Activated naive CD4-positive, alpha-beta T cell treated with anti-CD3 and anti-CD28 coated beads for 36 hours (primary cell): ENCODE measurements at regions not wholly inside any gene's neighbourhood (a gene's known extent, or its start where the extent isn't known, plus 50 kb on each side); places are given as distances from the start of the nearest gene placed in this dataset.

Experiments
- CTCF ChIA-PET: fragments of 350-600 bp; sonication (Branson Sonifier 250); formaldehyde crosslinking; loops from one replicate; lab custom pipeline; 2021; ENCODE audit warnings: antibody characterized with exemption; lab: Charles Lee
- DNase-seq: peaks from one replicate; pipeline ENCODE4 v3.0.0-alpha.2; 2020
- H3K27ac Mint-ChIP-seq: one replicate; pipeline ENCODE4 v1.8.0; 2021; ENCODE audit warnings: mild to moderate bottlenecking, mixed read lengths
- H3K27me3 Mint-ChIP-seq: one replicate; pipeline ENCODE4 v1.8.0; 2021; ENCODE audit warnings: low read depth, mixed read lengths
- H3K36me3 Mint-ChIP-seq: one replicate; pipeline ENCODE4 v1.8.0; 2021; ENCODE audit warnings: low read depth, mixed read lengths
- H3K4me1 Mint-ChIP-seq: one replicate; pipeline ENCODE4 v1.8.0; 2021; ENCODE audit warnings: low read depth, mixed read lengths
- H3K4me3 Mint-ChIP-seq: one replicate; pipeline ENCODE4 v1.8.0; 2021; ENCODE audit warnings: mild to moderate bottlenecking, moderate library complexity, mixed read lengths
- H3K9me3 Mint-ChIP-seq: one replicate; pipeline ENCODE4 v1.8.0; 2021; ENCODE audit warnings: mixed read lengths
- intact Hi-C: fragments of 100-400 bp; cut with micrococcal nuclease; formaldehyde crosslinking; loops from one replicate; pipeline ENCODE4 v1.15.1; 2023

DNA sequence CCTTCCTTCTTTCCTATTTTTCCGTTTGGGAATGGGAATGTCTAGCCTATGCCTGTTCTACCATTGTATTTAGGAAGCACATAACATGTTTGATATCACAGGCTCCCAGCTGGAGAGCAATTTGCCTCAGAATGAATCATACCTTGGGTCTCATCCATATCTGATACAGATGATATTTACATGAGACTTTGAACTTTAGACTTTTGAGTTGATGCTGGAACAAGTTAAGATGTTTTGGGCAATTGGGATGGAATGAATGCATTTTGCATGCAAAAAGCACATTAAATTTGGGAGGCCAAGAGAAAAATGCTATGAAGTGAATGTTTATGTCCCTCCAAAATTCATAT is 61.9 kb upstream of the BEGAIN start:
- intact Hi-C loops, result loop anchor here (10.0 kb wide), 1 partner anchor 344 kb away; the partner anchor contains the start of gene SLC25A29
- no peaks in the 10 kb centered on the region for H3K9me3 Mint-ChIP-seq
- H3K27ac Mint-ChIP-seq, result no peak overlapping the region
- CTCF ChIA-PET, result interaction anchor here (1.3 kb wide), 1 partner anchor 124 kb away, joined by 3 read pairs; no protein-coding TSS in a partner anchor
- peaks cover 4% of the 10 kb centered on the region for H3K27me3 Mint-ChIP-seq
- H3K36me3 Mint-ChIP-seq, result no peaks in the 10 kb centered on the region
- H3K4me3 Mint-ChIP-seq, result no peak overlapping the region
- no peak for DNase-seq
- peaks cover 21% of the 10 kb centered on the region for H3K4me1 Mint-ChIP-seq

DNA sequence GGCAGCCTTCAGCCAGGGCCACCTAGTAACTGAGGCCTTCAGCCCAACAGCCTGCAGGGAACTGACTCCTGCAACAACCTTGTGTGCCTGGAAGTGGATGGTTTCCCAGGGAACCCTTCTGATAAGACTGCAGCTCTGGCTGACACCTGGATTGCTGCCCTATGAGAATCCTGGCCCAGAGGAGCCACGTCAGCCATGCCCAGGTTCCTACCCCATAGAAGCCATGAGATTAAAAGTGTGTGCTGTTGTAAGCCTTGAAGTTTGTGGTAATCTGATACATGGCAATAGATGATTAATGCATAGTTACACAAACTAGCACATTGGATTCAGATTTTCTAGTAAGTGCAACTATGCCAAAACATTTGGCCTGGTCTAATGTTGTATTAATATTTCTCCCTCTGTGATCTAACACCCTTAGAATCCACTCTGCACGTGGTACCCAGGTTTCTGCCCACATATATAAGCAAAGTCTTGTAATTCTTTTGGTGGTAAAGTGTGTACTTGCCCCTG is 64.8 kb upstream of the BEGAIN start:
- CTCF ChIA-PET, result interaction anchor here (1.2 to 4.2 kb wide), 11 partner anchors 7 to 270 kb away, joined by 3 to 26 read pairs (median 5); no protein-coding TSS in a partner anchor
- H3K36me3 Mint-ChIP-seq, result no peaks in the 10 kb centered on the region
- no peak overlapping the region for H3K27ac Mint-ChIP-seq
- intact Hi-C loops, result no loop called here
- DNase-seq, result no peak
- H3K4me1 Mint-ChIP-seq, result peaks cover 6% of the 10 kb centered on the region
- H3K9me3 Mint-ChIP-seq, result no peaks in the 10 kb centered on the region
- no peak overlapping the region for H3K4me3 Mint-ChIP-seq
- H3K27me3 Mint-ChIP-seq, result peaks cover 13% of the 10 kb centered on the region

DNA sequence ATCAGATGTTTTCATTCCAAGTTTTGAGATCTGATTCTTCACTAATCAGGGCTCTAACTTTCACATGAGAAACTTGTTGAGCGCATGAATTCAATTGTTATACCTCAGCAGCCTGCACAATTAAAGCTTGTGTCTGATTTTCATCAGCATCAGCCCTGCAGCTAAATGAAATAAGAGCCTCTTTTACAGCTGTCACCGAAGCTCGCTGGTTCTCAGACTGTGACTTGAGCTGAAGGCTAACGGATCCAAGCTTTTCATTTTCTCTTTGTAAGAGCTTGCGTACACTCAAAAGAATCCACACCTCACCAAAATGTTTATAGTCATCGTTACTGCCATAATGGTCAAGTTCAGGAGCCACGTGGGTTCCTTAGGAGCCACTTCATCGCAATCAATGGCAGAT is 65.5 kb upstream of the BEGAIN start:
- H3K36me3 Mint-ChIP-seq, result no peaks in the 10 kb centered on the region
- peaks cover 6% of the 10 kb centered on the region for H3K4me1 Mint-ChIP-seq

DNA sequence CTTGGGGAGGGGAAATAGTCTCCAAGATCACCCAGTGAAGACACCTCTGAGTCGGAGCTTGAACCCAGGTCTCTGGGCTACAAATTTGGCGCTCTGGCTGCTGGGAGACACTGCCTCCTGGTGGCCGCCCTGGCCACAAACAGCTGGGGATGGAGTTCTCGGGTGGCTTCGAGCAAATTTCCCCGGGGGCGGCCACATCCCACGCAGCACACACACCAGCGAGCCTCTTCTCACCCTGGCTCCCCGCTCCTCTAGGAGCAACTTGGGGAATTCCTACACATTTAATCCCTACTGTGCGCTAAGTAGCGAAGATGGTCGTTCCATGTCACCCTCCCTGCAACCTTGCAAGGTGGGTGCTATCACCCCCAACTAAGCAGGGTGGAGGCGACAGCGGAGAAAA is 66.2 kb upstream of the BEGAIN start:
- peak; percentile 45 for DNase-seq
- Mint-ChIP-seq H3K9me3 (no peaks in the 10 kb centered on the region), H3K27me3 (peaks cover 13% of the 10 kb centered on the region), H3K4me3 (no peak overlapping the region), H3K36me3 (no peaks in the 10 kb centered on the region), H3K4me1 (peaks cover 6% of the 10 kb centered on the region), H3K27ac (no peak overlapping the region)
- intact Hi-C loops, result loop anchor here (1.0 kb wide), 1 partner anchor 213 kb away; no protein-coding TSS in a partner anchor
- CTCF ChIA-PET, result interaction anchor here (0.6 to 4.2 kb wide), 21 partner anchors 8 to 368 kb away, joined by 3 to 26 read pairs (median 5); no protein-coding TSS in a partner anchor

More for the DNA sequence above, 65.5 kb upstream of the BEGAIN start:
- CTCF ChIA-PET, result interaction anchor here (0.6 to 4.2 kb wide), 21 partner anchors 8 to 367 kb away, joined by 3 to 26 read pairs (median 4); no protein-coding TSS in a partner anchor
- Mint-ChIP-seq H3K27ac (no peak overlapping the region), H3K9me3 (no peaks in the 10 kb centered on the region), H3K4me3 (no peak overlapping the region), H3K27me3 (peaks cover 13% of the 10 kb centered on the region)
- DNase-seq, result no peak
- intact Hi-C loops, result loop anchor here (1.0 kb wide), 1 partner anchor 212 kb away; no protein-coding TSS in a partner anchor

DNA sequence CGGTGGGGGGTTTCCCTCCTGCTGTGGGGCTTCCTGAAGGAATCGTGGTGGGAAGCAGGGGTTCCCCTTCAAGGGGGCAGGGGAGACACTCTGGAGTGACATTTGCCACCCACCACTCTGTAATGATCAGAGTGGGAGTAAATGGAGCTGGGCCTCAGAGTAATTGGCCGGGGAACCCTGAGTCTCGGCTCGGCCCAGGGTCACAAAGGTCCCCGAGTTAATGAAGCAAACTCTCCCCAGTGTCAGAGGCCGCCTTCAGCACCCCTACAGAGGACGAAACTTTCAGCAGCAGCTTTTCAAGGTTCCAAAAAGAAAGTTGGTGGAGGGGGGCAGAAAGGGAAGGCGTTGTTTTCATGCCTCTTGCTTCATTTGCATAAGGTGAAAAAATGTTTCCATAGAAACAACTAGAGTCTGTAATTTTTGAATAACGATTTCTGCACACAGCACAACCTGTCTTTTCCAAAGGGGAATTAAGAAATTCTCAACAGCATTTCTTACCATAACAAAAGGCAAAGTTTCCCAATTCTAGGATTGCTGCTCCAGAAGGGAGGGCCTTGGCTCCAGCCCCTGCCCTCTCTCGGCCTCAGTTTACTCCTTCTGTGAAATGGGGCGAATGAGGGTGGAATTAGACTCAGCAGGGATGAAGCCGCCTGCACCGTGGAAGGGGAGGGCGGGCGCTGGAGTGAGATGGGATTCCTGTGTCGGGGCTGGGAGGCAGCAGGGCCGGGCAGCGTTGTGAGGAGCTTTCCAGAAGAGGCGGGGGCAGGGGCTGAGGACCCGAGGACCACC is 67.0 kb upstream of the BEGAIN start:
- peaks cover 13% of the 10 kb centered on the region for H3K27me3 Mint-ChIP-seq
- H3K9me3 Mint-ChIP-seq, result no peaks in the 10 kb centered on the region
- H3K4me1 Mint-ChIP-seq, result peaks cover 6% of the 10 kb centered on the region
- intact Hi-C loops, result no loop called here
- H3K36me3 Mint-ChIP-seq, result no peaks in the 10 kb centered on the region
- DNase-seq, result no peak
- CTCF ChIA-PET, result interaction anchor here (0.6 to 4.2 kb wide), 9 partner anchors 8 to 369 kb away, joined by 3 to 26 read pairs (median 7); no protein-coding TSS in a partner anchor
- no peak overlapping the region for H3K27ac Mint-ChIP-seq
- no peak overlapping the region for H3K4me3 Mint-ChIP-seq

DNA sequence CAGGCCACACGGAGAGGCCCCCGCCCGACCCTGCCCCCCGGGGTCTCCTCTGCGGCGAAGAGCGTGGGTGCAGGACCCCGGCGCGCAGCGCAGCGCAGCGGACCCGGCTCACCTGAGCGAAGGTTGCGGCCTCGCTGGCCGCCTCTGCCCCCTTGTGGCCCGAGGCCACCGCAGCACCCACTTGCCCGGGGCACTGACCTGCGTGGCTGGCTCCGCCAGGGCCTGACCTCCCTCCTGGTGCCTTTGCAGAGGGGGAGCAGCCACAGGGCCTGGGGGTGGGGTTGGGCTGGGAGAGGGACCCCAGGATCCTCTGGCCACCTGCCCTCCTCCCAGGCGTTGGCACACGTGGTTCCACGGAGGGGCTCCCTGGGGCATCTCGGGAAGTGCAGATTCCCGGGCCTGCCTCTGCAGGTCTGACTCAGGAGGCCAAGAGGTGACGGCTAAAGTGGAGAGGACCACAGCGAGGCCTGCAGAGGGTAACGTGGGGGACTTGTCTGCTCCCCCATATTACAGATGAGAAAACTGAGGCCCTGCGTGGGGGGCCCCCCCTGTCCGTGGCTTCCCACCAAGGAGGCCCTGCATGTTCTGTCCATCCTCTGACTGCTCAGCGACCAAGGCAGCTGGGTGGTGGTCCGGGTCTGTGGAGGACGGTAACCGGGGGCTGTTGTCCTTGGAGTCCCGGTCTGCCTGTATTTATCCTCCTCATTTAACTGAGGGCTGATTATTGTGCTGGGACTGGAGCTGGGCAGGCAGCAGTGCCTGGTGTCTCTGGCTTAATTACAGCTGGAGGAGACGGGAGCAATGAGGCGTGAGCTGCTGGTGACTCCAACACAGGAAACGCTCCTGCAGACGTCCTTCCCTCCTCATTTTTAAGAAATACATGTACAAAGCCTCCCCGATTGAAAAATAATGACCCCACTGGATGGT is 67.9 kb upstream of the BEGAIN start:
- Mint-ChIP-seq H3K36me3 (no peaks in the 10 kb centered on the region), H3K9me3 (no peaks in the 10 kb centered on the region), H3K4me3 (no peak overlapping the region), H3K27ac (no peak overlapping the region), H3K27me3 (peaks cover 13% of the 10 kb centered on the region), H3K4me1 (peaks cover 6% of the 10 kb centered on the region)
- CTCF ChIA-PET, result interaction anchor here (0.6 to 4.3 kb wide), 10 partner anchors 9 to 272 kb away, joined by 3 to 21 read pairs (median 6); no protein-coding TSS in a partner anchor
- DNase-seq, result peak; percentile 47
- intact Hi-C loops, result no loop called here

DNA sequence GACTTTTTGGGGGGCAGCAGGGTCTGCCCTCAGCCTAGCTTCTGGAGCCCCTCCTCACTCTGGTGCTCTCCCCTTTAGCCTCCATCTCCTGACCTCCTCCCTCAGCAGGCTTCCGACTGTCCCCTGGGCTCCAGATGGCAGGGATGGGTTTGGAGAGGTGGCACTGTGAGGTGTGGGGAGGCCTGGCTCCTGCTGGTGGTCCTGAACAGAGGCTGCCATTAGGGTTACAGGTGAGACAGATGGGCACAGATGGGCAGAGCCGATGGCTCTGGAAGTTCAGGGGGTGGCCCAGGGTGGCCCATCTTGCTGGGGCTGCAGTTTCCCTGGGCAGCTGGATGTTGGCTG is 68.5 kb upstream of the BEGAIN start:
- H3K36me3 Mint-ChIP-seq, result no peaks in the 10 kb centered on the region
- intact Hi-C loops, result no loop called here
- H3K27me3 Mint-ChIP-seq, result peaks cover 13% of the 10 kb centered on the region
- peaks cover 6% of the 10 kb centered on the region for H3K4me1 Mint-ChIP-seq
- no peaks in the 10 kb centered on the region for H3K9me3 Mint-ChIP-seq
- CTCF ChIA-PET, result interaction anchor here (0.7 to 4.3 kb wide), 8 partner anchors 9 to 272 kb away, joined by 3 to 21 read pairs (median 4); no protein-coding TSS in a partner anchor
- H3K27ac Mint-ChIP-seq, result no peak overlapping the region
- no peak overlapping the region for H3K4me3 Mint-ChIP-seq
- no peak for DNase-seq

DNA sequence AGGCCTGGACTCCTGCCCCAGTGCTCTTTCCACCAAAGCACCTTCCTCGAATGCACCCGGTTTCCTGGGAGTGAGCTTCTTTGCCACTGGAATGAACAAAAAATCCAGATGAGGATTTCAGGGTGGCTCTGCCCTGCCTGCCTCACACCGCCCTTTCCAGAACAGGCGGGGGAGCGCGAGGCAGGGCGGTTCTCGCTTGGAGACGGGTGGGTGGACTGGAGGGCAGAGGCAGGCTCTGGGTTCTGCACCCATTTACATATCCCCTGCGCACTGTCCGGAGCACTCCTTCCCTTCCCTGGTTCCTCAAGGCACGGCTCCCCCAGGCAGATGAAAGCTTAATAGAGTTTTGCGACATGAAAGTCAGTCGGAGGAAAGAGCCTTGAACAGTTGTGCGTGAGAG is 69.7 kb upstream of the DLK1 start:
- Mint-ChIP-seq H3K27ac (no peak overlapping the region), H3K9me3 (no peaks in the 10 kb centered on the region), H3K27me3 (peaks cover 13% of the 10 kb centered on the region), H3K36me3 (no peaks in the 10 kb centered on the region), H3K4me3 (no peak overlapping the region), H3K4me1 (peaks cover 6% of the 10 kb centered on the region)
- no peak for DNase-seq
- CTCF ChIA-PET, result interaction anchor here (0.8 to 4.3 kb wide), 4 partner anchors 11 to 274 kb away, joined by 3 to 21 read pairs (median 4); no protein-coding TSS in a partner anchor
- intact Hi-C loops, result no loop called here

DNA sequence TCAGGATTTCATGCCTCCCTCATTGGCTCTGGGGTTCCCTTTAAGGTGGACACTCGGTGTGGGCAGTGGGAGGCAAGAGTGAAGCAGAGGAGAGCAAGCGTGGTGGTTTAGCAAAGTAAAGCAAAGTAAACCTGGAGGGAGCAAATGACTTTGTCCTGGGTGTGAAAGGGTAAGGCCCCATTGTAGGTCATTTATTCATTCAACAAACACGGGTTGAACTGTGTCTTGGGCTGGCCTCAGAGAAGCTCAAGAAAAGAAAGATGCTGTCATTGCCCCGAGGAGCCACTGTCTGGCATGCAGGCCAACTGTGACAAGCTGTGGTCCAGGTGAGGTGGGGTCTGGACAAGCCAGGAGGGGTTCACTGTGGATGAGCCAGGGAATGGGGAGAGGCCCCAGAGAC is 68.9 kb upstream of the DLK1 start:
- H3K36me3 Mint-ChIP-seq, result no peaks in the 10 kb centered on the region
- H3K27ac Mint-ChIP-seq, result no peak overlapping the region
- DNase-seq, result no peak
- H3K4me3 Mint-ChIP-seq, result no peak overlapping the region
- intact Hi-C loops, result no loop called here
- H3K4me1 Mint-ChIP-seq, result peaks cover 6% of the 10 kb centered on the region
- no peaks in the 10 kb centered on the region for H3K9me3 Mint-ChIP-seq
- CTCF ChIA-PET, result interaction anchor here (1.0 to 4.3 kb wide), 2 partner anchors 11 to 275 kb away, joined by 3 to 21 read pairs; no protein-coding TSS in a partner anchor
- H3K27me3 Mint-ChIP-seq, result peaks cover 13% of the 10 kb centered on the region

DNA sequence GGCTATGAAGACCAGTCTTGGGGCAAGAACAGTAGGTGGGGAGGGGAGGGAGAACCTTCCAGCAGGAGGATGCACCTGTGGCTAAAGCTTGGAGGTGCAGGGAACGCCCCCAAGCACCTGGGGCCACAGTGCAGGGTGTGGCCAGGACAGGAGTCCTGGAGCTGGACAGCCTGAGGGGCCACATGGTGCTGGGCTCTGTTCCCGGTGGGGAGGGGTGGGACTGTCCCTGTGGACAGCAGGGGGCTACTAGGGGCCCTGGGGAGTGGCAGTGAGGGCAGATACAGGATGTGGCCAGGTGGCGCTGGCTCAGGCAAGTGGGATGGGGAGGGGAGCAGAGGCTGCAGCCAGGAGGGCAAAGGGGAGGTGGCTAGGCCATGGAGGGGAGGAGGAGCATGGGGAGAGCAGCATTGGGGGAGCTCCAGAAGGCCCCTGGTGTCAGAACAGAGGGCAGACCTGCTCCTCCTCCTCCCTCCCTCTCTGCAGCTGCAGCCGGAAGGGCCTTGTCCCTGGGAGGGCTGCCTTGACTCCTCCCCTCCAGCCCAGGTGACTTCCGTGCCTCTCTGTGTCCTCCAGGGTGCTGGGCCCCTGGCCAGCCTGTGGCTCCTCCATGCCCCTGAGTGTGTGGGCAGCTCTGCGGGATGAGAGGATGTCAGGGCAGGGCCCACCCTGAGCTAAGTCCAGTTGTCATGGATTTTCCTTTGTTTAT is 68.4 kb upstream of the DLK1 start:
- no peaks in the 10 kb centered on the region for H3K9me3 Mint-ChIP-seq
- H3K27me3 Mint-ChIP-seq, result peaks cover 13% of the 10 kb centered on the region
- H3K27ac Mint-ChIP-seq, result no peak overlapping the region
- DNase-seq, result no peak
- peaks cover 6% of the 10 kb centered on the region for H3K4me1 Mint-ChIP-seq
- intact Hi-C loops, result no loop called here
- CTCF ChIA-PET, result interaction anchor here (1.3 to 4.3 kb wide), 2 partner anchors 12 to 218 kb away, joined by 4 to 21 read pairs; no protein-coding TSS in a partner anchor
- H3K36me3 Mint-ChIP-seq, result no peaks in the 10 kb centered on the region
- no peak overlapping the region for H3K4me3 Mint-ChIP-seq

DNA sequence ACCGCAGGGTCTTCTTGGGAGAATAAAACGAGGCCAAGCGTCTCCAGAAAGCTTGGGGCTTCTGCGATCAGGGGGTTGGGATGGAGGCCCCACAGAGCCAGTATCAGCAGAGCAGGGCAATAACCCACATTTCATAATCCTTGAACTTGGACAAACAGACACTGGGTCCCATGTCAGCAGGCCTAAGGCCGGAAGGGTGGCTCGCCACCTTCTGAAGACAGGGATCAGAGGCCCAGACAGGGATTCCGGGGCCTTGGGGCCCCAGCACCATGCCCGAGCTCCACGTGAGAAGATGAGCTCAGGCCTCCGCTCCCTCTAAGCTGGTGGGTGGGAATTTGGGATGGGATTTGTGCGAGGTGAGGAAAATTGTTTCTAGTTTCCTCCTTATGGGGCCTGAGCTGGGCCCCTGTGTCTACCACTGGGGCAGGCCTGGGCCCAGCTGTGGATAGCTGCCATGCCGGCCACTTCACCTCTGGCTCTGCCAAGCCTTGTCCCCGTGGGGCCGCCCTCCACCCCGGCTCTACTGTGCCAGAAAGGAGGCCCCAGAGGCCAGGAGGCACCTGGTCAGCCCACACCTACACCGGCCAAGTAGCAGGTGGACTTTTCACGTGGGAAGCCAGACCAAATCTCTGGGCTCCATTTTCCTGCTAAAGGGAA is 67.2 kb upstream of the DLK1 start:
- no peaks in the 10 kb centered on the region for H3K9me3 Mint-ChIP-seq
- H3K27me3 Mint-ChIP-seq, result peaks cover 8% of the 10 kb centered on the region
- DNase-seq, result no peak
- no peaks in the 10 kb centered on the region for H3K36me3 Mint-ChIP-seq
- intact Hi-C loops, result no loop called here
- H3K4me1 Mint-ChIP-seq, result no peaks in the 10 kb centered on the region
- CTCF ChIA-PET, result interaction anchor here (0.6 to 4.3 kb wide), 3 partner anchors 13 to 704 kb away, joined by 3 to 21 read pairs (median 4); no protein-coding TSS in a partner anchor
- no peak overlapping the region for H3K4me3 Mint-ChIP-seq
- no peak overlapping the region for H3K27ac Mint-ChIP-seq
